AG04450 (cell line): ENCODE measurements at regions not wholly inside any gene's neighbourhood (a gene's known extent, or its start where the extent isn't known, plus 50 kb on each side); places are given as distances from the start of the nearest gene placed in this dataset.
"Not testable (repeated sequence)": the region's sequence is repeated elsewhere in the genome, so short reads cannot be mapped to it uniquely, and the experiment has no call there.

Experiments
- CTCF ChIA-PET: fragments of 300-600, 350-600 bp; formaldehyde crosslinking; extraction: SDS; loops from one replicate; lab custom pipeline; 2022; ENCODE audit warnings: antibody characterized with exemption, inconsistent platforms; lab: Charles Lee
- POLR2A ChIA-PET: fragments of 350-600 bp; formaldehyde crosslinking; extraction: SDS; loops from one replicate; lab custom pipeline; 2021; ENCODE audit warnings: antibody characterized with exemption, inconsistent platforms; lab: Yijun Ruan, JAX
- DNase-seq: peaks from one replicate; pipeline ENCODE4 v3.0.0-alpha.2; 2011; ENCODE audit warnings: low read depth, low spot score
- H3K27ac ChIP-seq: one replicate; pipeline ENCODE4 v1.5.1; 2012; ENCODE audit warnings: low read depth, low read length, control low read depth
- H3K27me3 ChIP-seq: one replicate; pipeline ENCODE4 v1.6.0; 2012; ENCODE audit warnings: low read length; ENCODE audit not compliant: control insufficient read depth, insufficient read depth
- H3K4me3 ChIP-seq: 2 replicates; pipeline ENCODE4 v1.5.1; 2011; ENCODE audit warnings: mild to moderate bottlenecking, low read depth, low read length, control low read depth
- H3K9me3 ChIP-seq: 2 replicates; pipeline ENCODE4 v1.5.1; 2012; ENCODE audit warnings: low read length; ENCODE audit not compliant: control insufficient read depth, insufficient read depth
- CTCF ChIP-seq: IDR thresholded peaks from 2 replicates; pipeline ENCODE4 v1.5.1; 2011; ENCODE audit warnings: low read depth, low read length, control low read depth, inconsistent platforms

- CTCF ChIA-PET = no interaction called here
- no peaks in the 10 kb centered on the region for H3K27me3 ChIP-seq
- POLR2A ChIA-PET = no interaction called here
- no peak overlapping the region for H3K4me3 ChIP-seq
- no peak for TF ChIP-seq CTCF
- peaks cover 3% of the 10 kb centered on the region; the same call in 1 of the 2 replicates for H3K9me3 ChIP-seq
- no peak for DNase-seq
- no peak overlapping the region for H3K27ac ChIP-seq
Measured at GRCh38 chrX:121733514-121733913, 686.1 kb downstream of the GLUD2 start.

DNA sequence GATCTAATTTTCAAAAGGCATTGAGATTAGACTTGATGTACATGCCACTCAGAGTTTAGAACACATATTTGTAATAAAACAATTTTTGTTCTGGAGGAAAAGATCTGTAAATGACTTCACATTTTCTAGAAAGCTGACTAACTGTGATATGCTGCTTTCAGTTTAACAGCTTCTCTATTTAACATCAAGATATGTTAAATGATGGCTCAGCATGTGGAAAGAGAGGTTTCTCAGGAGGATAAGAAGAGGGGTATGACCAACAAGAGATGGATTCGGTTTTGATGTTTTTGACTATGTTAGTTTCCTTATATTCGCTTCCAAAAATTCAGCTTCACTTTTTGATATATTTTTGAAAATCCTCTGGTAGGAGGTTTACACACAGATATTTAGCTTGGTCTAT lies 698.7 kb downstream of the GLUD2 start:
- ChIA-PET POLR2A (no interaction called here), CTCF (no interaction called here)
- H3K9me3 ChIP-seq = no peaks in the 10 kb centered on the region
- no peaks in the 10 kb centered on the region for H3K27me3 ChIP-seq
- no peak for TF ChIP-seq CTCF
- H3K4me3 ChIP-seq = no peak overlapping the region
- DNase-seq = no peak
- no peak overlapping the region for H3K27ac ChIP-seq

DNA sequence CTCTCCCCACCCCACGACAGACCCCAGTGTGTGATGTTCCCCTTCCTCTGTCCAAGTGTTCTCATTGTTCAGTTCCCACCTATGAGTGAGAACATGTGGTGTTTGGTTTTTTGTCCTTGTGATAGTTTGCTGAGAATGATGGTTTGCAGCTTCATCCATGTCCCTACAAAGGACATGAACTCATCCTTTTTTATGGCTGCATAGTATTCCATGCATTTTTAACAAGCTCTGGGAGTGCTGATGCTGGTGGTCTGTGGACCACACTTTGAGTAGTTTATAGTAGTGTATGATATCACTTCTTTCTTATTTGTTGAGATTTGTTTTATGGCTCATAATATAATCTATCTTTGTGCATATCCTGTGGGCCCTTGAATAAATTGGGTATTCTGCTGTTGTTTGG lies 706.2 kb downstream of the GLUD2 start:
- H3K27ac ChIP-seq, DNase-seq, CTCF ChIA-PET, H3K9me3 ChIP-seq, H3K27me3 ChIP-seq, H3K4me3 ChIP-seq, POLR2A ChIA-PET: not testable (repeated sequence)

DNA sequence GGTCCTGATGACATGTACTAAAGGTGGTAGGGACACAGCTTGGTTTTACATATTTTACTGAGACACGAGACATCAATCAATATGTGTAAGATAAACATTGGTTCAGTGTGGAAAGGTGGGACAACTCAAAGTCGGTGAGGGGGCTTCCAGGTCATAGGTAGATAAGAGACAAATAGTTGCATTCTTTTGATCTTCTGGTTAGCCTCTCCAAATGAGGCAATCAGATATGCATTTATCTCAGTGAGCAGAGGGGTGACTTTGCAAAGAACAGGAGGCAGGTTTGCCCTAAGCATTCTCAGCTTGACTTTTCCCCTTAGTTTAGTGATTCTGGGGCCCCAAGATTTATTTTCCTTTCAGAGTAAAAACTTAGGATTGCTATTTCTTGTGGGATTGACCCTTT lies 706.9 kb downstream of the GLUD2 start:
- CTCF ChIA-PET = no interaction called here
- Histone ChIP-seq H3K27me3 (no peaks in the 10 kb centered on the region), H3K27ac (no peak overlapping the region), H3K9me3 (no peaks in the 10 kb centered on the region), H3K4me3 (no peak overlapping the region)
- DNase-seq = no peak
- POLR2A ChIA-PET = no interaction called here
- TF ChIP-seq CTCF = no peak

GRCh38 chrX:121755541-121755940 lies 708.1 kb downstream of the GLUD2 start:
- H3K27ac ChIP-seq = no peak overlapping the region
- H3K9me3 ChIP-seq = no peaks in the 10 kb centered on the region
- ChIA-PET CTCF (no interaction called here), POLR2A (no interaction called here)
- TF ChIP-seq CTCF = no peak
- no peak for DNase-seq
- no peaks in the 10 kb centered on the region for H3K27me3 ChIP-seq
- no peak overlapping the region for H3K4me3 ChIP-seq

DNA sequence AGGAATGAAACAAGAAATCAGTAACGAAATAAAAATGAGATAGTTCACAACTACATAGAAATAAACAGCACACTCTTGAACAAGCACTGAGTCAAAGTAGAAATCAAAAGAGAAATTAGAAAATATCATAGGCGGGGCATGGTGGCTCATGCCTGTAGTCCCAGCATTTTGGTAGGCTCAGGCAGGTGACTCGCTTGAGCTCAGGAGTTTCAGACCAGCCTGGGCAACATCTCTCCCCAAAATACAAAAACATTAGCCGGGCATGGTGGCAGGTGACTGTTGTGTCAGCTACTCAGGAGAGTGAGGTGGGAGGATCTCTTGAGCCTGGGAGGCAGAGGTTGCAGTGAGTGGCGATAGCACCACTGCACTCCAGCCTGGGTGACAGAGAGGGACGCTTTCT lies 714.4 kb downstream of the GLUD2 start:
- Histone ChIP-seq H3K9me3 (peaks cover 3% of the 10 kb centered on the region; the same call in 1 of the 2 replicates), H3K27ac (no peak overlapping the region), H3K4me3 (no peak overlapping the region), H3K27me3 (no peaks in the 10 kb centered on the region)
- no peak for DNase-seq
- POLR2A ChIA-PET = no interaction called here
- CTCF ChIA-PET = no interaction called here
- no peak for TF ChIP-seq CTCF
